ENCODE measurements at regions not wholly inside any gene's neighbourhood (a gene's known extent, or its start where the extent isn't known, plus 50 kb on each side); places are given as distances from the start of the nearest gene placed in this dataset.

- Histone ChIP-seq H3K27me3 (ENCODE audit: insufficient read depth, low read length) (no peaks in the 10 kb centered on the region), H3K27ac (ENCODE audit: low read depth, low read length) (no peak overlapping the region), H3K36me3 (ENCODE audit: insufficient read depth, low read length) (no peaks in the 10 kb centered on the region), H3K4me1 (ENCODE audit: insufficient read depth, low read length) (no peaks in the 10 kb centered on the region), H3K9me3 (ENCODE audit: control insufficient read depth in 1 of 2, low read length in 2 of 2) (no peaks in the 10 kb centered on the region), H3K4me3 (ENCODE audit: low read length in 2 of 2) (no peak overlapping the region)
- ChIA-PET CTCF (ENCODE audit: partially characterized antibody) (no interaction called here), POLR2A (ENCODE audit: partially characterized antibody) (no interaction called here)
- no peak for DNase-seq
- H3K27ac Mint-ChIP-seq = no peak overlapping the region
- H3K4me1 Mint-ChIP-seq = no peaks in the 10 kb centered on the region
- H3K27me3 Mint-ChIP-seq = peaks cover 1 to 13% of the 10 kb centered on the region in 2 donors
- intact Hi-C loops (cut with micrococcal nuclease) = no loop called here
- H3K36me3 Mint-ChIP-seq = no peaks in the 10 kb centered on the region
- H3K4me3 Mint-ChIP-seq = no peak overlapping the region
- H3K9me3 Mint-ChIP-seq = no peaks in the 10 kb centered on the region
Observed at GRCh38 chr6:47375426-47375825, 65.7 kb upstream of the TNFRSF21 start.

- Histone ChIP-seq H3K36me3 (ENCODE audit: insufficient read depth, low read length) (no peaks in the 10 kb centered on the region), H3K9me3 (ENCODE audit: control insufficient read depth in 1 of 2, low read length in 2 of 2) (no peaks in the 10 kb centered on the region), H3K4me3 (ENCODE audit: low read length in 2 of 2) (no peak overlapping the region), H3K27ac (ENCODE audit: low read depth, low read length) (no peak overlapping the region), H3K27me3 (ENCODE audit: insufficient read depth, low read length) (no peaks in the 10 kb centered on the region), H3K4me1 (ENCODE audit: insufficient read depth, low read length) (no peaks in the 10 kb centered on the region)
- no peaks in the 10 kb centered on the region for H3K36me3 Mint-ChIP-seq
- intact Hi-C loops (cut with micrococcal nuclease) = no loop called here
- ChIA-PET POLR2A (ENCODE audit: partially characterized antibody) (no interaction called here), CTCF (ENCODE audit: partially characterized antibody) (no interaction called here)
- peaks cover 1 to 13% of the 10 kb centered on the region in 2 donors for H3K27me3 Mint-ChIP-seq
- no peak for DNase-seq
- no peaks in the 10 kb centered on the region for H3K4me1 Mint-ChIP-seq
- H3K9me3 Mint-ChIP-seq = no peaks in the 10 kb centered on the region
- H3K27ac Mint-ChIP-seq = no peak overlapping the region
- H3K4me3 Mint-ChIP-seq = no peak overlapping the region
Observed at GRCh38 chr6:47376930-47377329, 67.2 kb upstream of the TNFRSF21 start.

GRCh38 chr6:47377971-47378370, 68.3 kb upstream of the TNFRSF21 start:
- no peak overlapping the region for H3K4me3 ChIP-seq (ENCODE audit: low read length in 2 of 2)
- H3K36me3 ChIP-seq (ENCODE audit: insufficient read depth, low read length) = no peaks in the 10 kb centered on the region
- H3K27ac ChIP-seq (ENCODE audit: low read depth, low read length) = no peak overlapping the region
- CTCF ChIA-PET (ENCODE audit: partially characterized antibody) = no interaction called here
- intact Hi-C loops (cut with micrococcal nuclease) = no loop called here
- H3K4me3 Mint-ChIP-seq = no peak overlapping the region
- no peaks in the 10 kb centered on the region for H3K9me3 Mint-ChIP-seq
- H3K27me3 Mint-ChIP-seq = peaks cover 1 to 13% of the 10 kb centered on the region in 2 donors
- H3K9me3 ChIP-seq (ENCODE audit: control insufficient read depth in 1 of 2, low read length in 2 of 2) = no peaks in the 10 kb centered on the region
- POLR2A ChIA-PET (ENCODE audit: partially characterized antibody) = no interaction called here
- no peaks in the 10 kb centered on the region for H3K36me3 Mint-ChIP-seq
- no peak for DNase-seq
- H3K27ac Mint-ChIP-seq = no peak overlapping the region
- H3K4me1 ChIP-seq (ENCODE audit: insufficient read depth, low read length) = no peaks in the 10 kb centered on the region
- H3K27me3 ChIP-seq (ENCODE audit: insufficient read depth, low read length) = no peaks in the 10 kb centered on the region
- H3K4me1 Mint-ChIP-seq = no peaks in the 10 kb centered on the region

DNA sequence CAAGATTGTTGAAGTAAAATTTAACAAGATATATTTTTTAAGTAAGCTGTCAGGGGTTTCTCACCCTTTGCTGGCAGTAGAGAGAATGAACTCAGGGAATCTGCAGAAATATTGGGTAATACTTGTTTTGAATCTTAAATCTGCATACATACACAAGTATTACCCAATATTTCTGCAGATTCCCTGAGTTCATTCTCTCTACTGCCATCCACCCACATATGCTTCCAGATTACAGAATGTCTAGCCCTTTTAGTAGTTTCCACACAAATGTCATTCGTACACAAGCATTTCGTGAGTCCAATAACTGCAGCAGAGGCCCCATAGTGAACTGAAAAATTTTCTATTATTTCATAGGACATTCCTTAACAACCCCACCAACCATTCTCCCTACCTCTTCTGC, 69.6 kb upstream of the TNFRSF21 start:
- no peaks in the 10 kb centered on the region for H3K4me1 ChIP-seq (ENCODE audit: insufficient read depth, low read length)
- ChIA-PET POLR2A (ENCODE audit: partially characterized antibody) (no interaction called here), CTCF (ENCODE audit: partially characterized antibody) (no interaction called here)
- no peak overlapping the region for H3K4me3 ChIP-seq (ENCODE audit: low read length in 2 of 2)
- no peak overlapping the region for H3K27ac Mint-ChIP-seq
- intact Hi-C loops (cut with micrococcal nuclease) = no loop called here
- peaks cover 0 to 7% (median 3%) of the 10 kb centered on the region in 8 donors for H3K9me3 Mint-ChIP-seq
- H3K4me1 Mint-ChIP-seq = no peaks in the 10 kb centered on the region
- H3K4me3 Mint-ChIP-seq = no peak overlapping the region
- DNase-seq = no peak
- H3K36me3 ChIP-seq (ENCODE audit: insufficient read depth, low read length) = no peaks in the 10 kb centered on the region
- H3K36me3 Mint-ChIP-seq = no peaks in the 10 kb centered on the region
- no peaks in the 10 kb centered on the region for H3K9me3 ChIP-seq (ENCODE audit: control insufficient read depth in 1 of 2, low read length in 2 of 2)
- H3K27ac ChIP-seq (ENCODE audit: low read depth, low read length) = no peak overlapping the region
- H3K27me3 ChIP-seq (ENCODE audit: insufficient read depth, low read length) = no peaks in the 10 kb centered on the region
- peaks cover 1 to 13% of the 10 kb centered on the region in 2 donors for H3K27me3 Mint-ChIP-seq

DNA sequence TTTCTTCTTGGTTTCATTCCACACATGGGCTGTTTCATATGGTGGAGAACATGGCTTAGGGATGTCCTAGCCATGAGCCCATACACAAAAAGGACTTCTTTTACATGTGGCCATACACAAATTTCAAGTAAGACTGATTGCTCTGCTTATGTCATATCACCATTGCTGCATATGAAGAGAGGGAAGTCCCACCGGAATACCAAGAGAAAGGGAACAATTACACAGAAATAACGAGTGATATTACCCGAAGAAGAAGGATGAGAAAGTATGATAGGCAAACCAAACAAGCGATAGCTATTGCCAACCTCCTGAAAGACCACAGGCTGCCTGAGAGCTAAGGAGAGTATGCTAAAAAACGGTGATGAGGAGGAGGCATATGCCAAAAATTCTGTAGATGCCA, 70.5 kb upstream of the TNFRSF21 start:
- H3K9me3 Mint-ChIP-seq = peaks cover 0 to 7% (median 4%) of the 10 kb centered on the region in 8 donors
- ChIA-PET CTCF (ENCODE audit: partially characterized antibody) (interaction anchor here (0.6 to 1.2 kb wide), 2 partner anchors 12 to 23 kb away, joined by 3 read pairs; no protein-coding TSS in a partner anchor), POLR2A (ENCODE audit: partially characterized antibody) (no interaction called here)
- peaks cover 1 to 13% of the 10 kb centered on the region in 2 donors for H3K27me3 Mint-ChIP-seq
- Histone ChIP-seq H3K27ac (ENCODE audit: low read depth, low read length) (no peak overlapping the region), H3K27me3 (ENCODE audit: insufficient read depth, low read length) (no peaks in the 10 kb centered on the region), H3K4me1 (ENCODE audit: insufficient read depth, low read length) (no peaks in the 10 kb centered on the region), H3K9me3 (ENCODE audit: control insufficient read depth in 1 of 2, low read length in 2 of 2) (no peaks in the 10 kb centered on the region), H3K36me3 (ENCODE audit: insufficient read depth, low read length) (no peaks in the 10 kb centered on the region), H3K4me3 (ENCODE audit: low read length in 2 of 2) (no peak overlapping the region)
- H3K4me3 Mint-ChIP-seq = no peak overlapping the region
- no peak for DNase-seq
- H3K36me3 Mint-ChIP-seq = no peaks in the 10 kb centered on the region
- intact Hi-C loops (cut with micrococcal nuclease) = no loop called here
- H3K4me1 Mint-ChIP-seq = no peaks in the 10 kb centered on the region
- H3K27ac Mint-ChIP-seq = no peak overlapping the region

GRCh38 chr6:47381036-47381435, 71.3 kb upstream of the TNFRSF21 start:
- Histone ChIP-seq H3K4me1 (ENCODE audit: insufficient read depth, low read length) (no peaks in the 10 kb centered on the region), H3K9me3 (ENCODE audit: control insufficient read depth in 1 of 2, low read length in 2 of 2) (no peaks in the 10 kb centered on the region), H3K27me3 (ENCODE audit: insufficient read depth, low read length) (no peaks in the 10 kb centered on the region), H3K36me3 (ENCODE audit: insufficient read depth, low read length) (no peaks in the 10 kb centered on the region), H3K27ac (ENCODE audit: low read depth, low read length) (no peak overlapping the region), H3K4me3 (ENCODE audit: low read length in 2 of 2) (no peak overlapping the region)
- ChIA-PET POLR2A (ENCODE audit: partially characterized antibody) (no interaction called here), CTCF (ENCODE audit: partially characterized antibody) (interaction anchor here (0.6 to 1.2 kb wide), 2 partner anchors 11 to 24 kb away, joined by 3 read pairs; no protein-coding TSS in a partner anchor)
- Mint-ChIP-seq H3K27ac (no peak overlapping the region), H3K36me3 (no peaks in the 10 kb centered on the region), H3K4me1 (no peaks in the 10 kb centered on the region), H3K9me3 (peaks cover 0 to 7% (median 4%) of the 10 kb centered on the region in 8 donors), H3K27me3 (peaks cover 1 to 10% of the 10 kb centered on the region in 2 donors), H3K4me3 (no peak overlapping the region)
- DNase-seq = no peak
- intact Hi-C loops (cut with micrococcal nuclease) = no loop called here

GRCh38 chr6:47383360-47383759, 73.7 kb upstream of the TNFRSF21 start:
- H3K4me3 Mint-ChIP-seq = no peak overlapping the region
- CTCF ChIA-PET (ENCODE audit: partially characterized antibody) = no interaction called here
- no peaks in the 10 kb centered on the region for H3K4me1 Mint-ChIP-seq
- POLR2A ChIA-PET (ENCODE audit: partially characterized antibody) = no interaction called here
- peaks cover 0 to 3% of the 10 kb centered on the region in 2 donors for H3K36me3 Mint-ChIP-seq
- H3K27me3 Mint-ChIP-seq = peaks cover 0 to 6% of the 10 kb centered on the region in 2 donors
- Histone ChIP-seq H3K27me3 (ENCODE audit: insufficient read depth, low read length) (no peaks in the 10 kb centered on the region), H3K4me3 (ENCODE audit: low read length in 2 of 2) (no peak overlapping the region), H3K4me1 (ENCODE audit: insufficient read depth, low read length) (no peaks in the 10 kb centered on the region), H3K27ac (ENCODE audit: low read depth, low read length) (no peak overlapping the region), H3K36me3 (ENCODE audit: insufficient read depth, low read length) (no peaks in the 10 kb centered on the region), H3K9me3 (ENCODE audit: control insufficient read depth in 1 of 2, low read length in 2 of 2) (no peaks in the 10 kb centered on the region)
- H3K27ac Mint-ChIP-seq = no peak overlapping the region
- peaks cover 0 to 16% (median 10%) of the 10 kb centered on the region in 8 donors for H3K9me3 Mint-ChIP-seq
- intact Hi-C loops (cut with micrococcal nuclease) = no loop called here
- no peak for DNase-seq

DNA sequence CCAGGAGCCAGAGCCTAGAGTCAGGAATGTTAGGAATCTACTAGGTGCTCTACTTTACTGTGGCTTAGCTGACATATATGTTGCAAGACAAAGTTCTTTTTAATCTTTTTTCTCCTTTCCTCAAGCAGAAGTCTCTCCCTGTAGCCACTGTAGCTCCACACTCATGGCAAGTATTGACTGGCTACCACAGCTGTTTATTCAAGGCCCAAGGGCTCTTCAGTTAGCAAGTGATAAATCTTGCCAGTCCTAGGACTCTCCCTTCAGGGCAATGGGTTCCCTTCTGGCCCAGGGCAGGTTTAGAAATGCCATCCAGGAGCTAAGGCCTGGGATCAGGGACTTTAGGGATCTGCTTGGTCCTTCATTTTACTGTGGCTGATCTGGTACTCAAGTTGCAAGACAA, 82.0 kb upstream of the TNFRSF21 start:
- intact Hi-C loops (cut with micrococcal nuclease) = no loop called here
- no peak for DNase-seq
- no peak overlapping the region for H3K27ac Mint-ChIP-seq
- ChIA-PET CTCF (ENCODE audit: partially characterized antibody) (interaction anchor here (1.2 kb wide), 1 partner anchor 11 kb away, joined by 3 read pairs; no protein-coding TSS in a partner anchor), POLR2A (ENCODE audit: partially characterized antibody) (no interaction called here)
- H3K4me1 Mint-ChIP-seq = no peaks in the 10 kb centered on the region
- no peak overlapping the region for H3K4me3 ChIP-seq (ENCODE audit: low read length in 2 of 2)
- H3K4me3 Mint-ChIP-seq = no peak overlapping the region
- H3K9me3 ChIP-seq (ENCODE audit: control insufficient read depth in 1 of 2, low read length in 2 of 2) = no peaks in the 10 kb centered on the region
- no peak overlapping the region for H3K27ac ChIP-seq (ENCODE audit: low read depth, low read length)
- no peaks in the 10 kb centered on the region for H3K4me1 ChIP-seq (ENCODE audit: insufficient read depth, low read length)
- no peaks in the 10 kb centered on the region for H3K27me3 ChIP-seq (ENCODE audit: insufficient read depth, low read length)
- H3K9me3 Mint-ChIP-seq = peaks cover 3 to 38% (median 27%) of the 10 kb centered on the region in 8 donors
- no peaks in the 10 kb centered on the region for H3K36me3 ChIP-seq (ENCODE audit: insufficient read depth, low read length)
- peaks cover 3% of the 10 kb centered on the region in 2 donors for H3K36me3 Mint-ChIP-seq
- peaks cover 1 to 8% of the 10 kb centered on the region in 2 donors for H3K27me3 Mint-ChIP-seq

All from CD4-positive, alpha-beta memory T cell (primary cell).